ENCODE measurements at regions not wholly inside any gene's neighbourhood (a gene's known extent, or its start where the extent isn't known, plus 50 kb on each side); places are given as distances from the start of the nearest gene placed in this dataset.

GRCh38 chr10:111131168-111131799 is 54.5 kb downstream of the ADRA2A start:
- TF ChIP-seq CTCF (IDR thresholded peaks at IDR 0.05), result no peak
- DNase-seq, result no peak
- Histone ChIP-seq H3K4me3 (no peak overlapping the region), H3K4me1 (no peaks in the 10 kb centered on the region), H3K9me3 (no peaks in the 10 kb centered on the region), H3K27ac (no peak overlapping the region), H3K27me3 (peaks cover 0 to 4% of the 10 kb centered on the region in 2 donors), H3K36me3 (no peaks in the 10 kb centered on the region)
- ATAC-seq, result no peak
- intact Hi-C loops (cut with DNase I), result no loop called here

DNA sequence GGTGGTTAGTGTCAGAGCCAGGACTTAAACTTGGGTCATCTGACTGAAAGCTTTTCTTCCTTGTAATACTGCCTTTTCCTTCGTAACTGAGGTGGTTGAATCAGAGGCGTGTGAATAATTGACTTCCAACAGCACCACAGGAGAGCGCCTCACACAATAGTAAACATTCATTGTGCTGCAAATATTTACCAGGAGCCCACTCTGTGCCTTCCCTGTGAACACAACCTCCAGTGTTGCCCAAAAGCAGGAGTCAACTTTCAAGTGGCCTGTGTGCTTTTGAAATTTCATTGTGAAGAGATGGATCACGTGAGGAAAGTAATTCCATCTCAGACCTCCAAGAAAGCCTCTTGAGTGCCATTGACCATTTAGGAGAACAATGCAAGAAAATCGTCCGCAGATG is 60.2 kb downstream of the ADRA2A start:
- H3K36me3 ChIP-seq, result no peaks in the 10 kb centered on the region
- intact Hi-C loops (cut with DNase I), result no loop called here
- H3K27me3 ChIP-seq, result no peaks in the 10 kb centered on the region
- ATAC-seq (peak; percentile 69), DNase-seq (peak in 2 of 4 donors; percentile 5 to 24)
- no peaks in the 10 kb centered on the region for H3K9me3 ChIP-seq
- no peak overlapping the region for H3K27ac ChIP-seq
- no peaks in the 10 kb centered on the region for H3K4me1 ChIP-seq
- no peak overlapping the region for H3K4me3 ChIP-seq
- TF ChIP-seq CTCF (IDR thresholded peaks at IDR 0.05), result no peak

- Histone ChIP-seq H3K4me3 (no peak overlapping the region), H3K27me3 (no peaks in the 10 kb centered on the region), H3K36me3 (no peaks in the 10 kb centered on the region), H3K9me3 (no peaks in the 10 kb centered on the region), H3K27ac (no peak overlapping the region), H3K4me1 (no peaks in the 10 kb centered on the region)
- intact Hi-C loops (cut with DNase I), result no loop called here
- ATAC-seq, result peak; percentile 33
- no peak for DNase-seq
- TF ChIP-seq CTCF (IDR thresholded peaks at IDR 0.05), result no peak
These were observed 60.8 kb downstream of the ADRA2A start for GRCh38 chr10:111137587-111137986.

DNA sequence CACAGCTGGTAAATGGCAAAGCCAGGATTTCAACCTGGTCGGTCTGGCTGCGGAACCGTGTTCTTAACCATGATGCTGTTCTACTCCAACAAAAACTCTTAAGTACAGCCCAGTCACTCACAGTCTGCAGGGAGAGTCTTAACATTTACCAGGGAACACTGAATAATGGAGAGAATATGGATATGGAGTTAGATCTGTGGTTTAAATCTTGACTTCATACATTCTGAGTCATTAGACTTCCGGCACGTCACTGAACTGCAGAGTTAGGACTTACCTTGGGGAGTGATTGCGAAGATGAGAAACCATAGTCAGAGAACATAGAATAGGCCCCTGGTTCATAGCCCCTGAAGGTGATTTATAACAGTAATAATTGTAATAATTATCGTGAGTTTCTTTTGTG is 61.7 kb downstream of the ADRA2A start:
- ATAC-seq, result no peak
- H3K4me3 ChIP-seq, result no peak overlapping the region
- intact Hi-C loops (cut with DNase I), result no loop called here
- DNase-seq, result no peak
- no peak overlapping the region for H3K27ac ChIP-seq
- no peaks in the 10 kb centered on the region for H3K27me3 ChIP-seq
- no peaks in the 10 kb centered on the region for H3K36me3 ChIP-seq
- H3K9me3 ChIP-seq, result no peaks in the 10 kb centered on the region
- TF ChIP-seq CTCF (IDR thresholded peaks at IDR 0.05), result no peak
- no peaks in the 10 kb centered on the region for H3K4me1 ChIP-seq

DNA sequence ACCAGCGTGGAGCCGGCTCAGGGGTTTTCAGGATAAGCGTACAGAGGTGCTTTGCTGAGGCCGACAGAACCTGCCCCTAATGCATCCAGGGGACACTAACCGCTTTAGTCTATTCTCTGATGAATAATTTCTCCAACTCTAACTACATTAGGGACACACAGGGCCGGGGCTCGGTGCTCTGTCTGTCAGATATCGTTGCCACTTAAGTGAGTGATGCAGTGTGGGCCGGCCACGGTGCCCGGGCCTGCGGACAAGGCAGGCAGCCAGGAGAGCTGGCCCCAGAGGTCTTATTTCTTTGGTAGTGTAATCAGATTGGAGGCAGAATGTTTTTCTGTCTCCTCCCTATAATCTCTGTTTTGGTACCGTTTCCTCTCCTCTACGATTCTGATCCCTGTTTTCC is 62.7 kb downstream of the ADRA2A start:
- TF ChIP-seq CTCF (IDR thresholded peaks at IDR 0.05), result no peak
- Histone ChIP-seq H3K27ac (no peak overlapping the region), H3K4me3 (no peak overlapping the region), H3K27me3 (no peaks in the 10 kb centered on the region), H3K36me3 (no peaks in the 10 kb centered on the region), H3K9me3 (no peaks in the 10 kb centered on the region), H3K4me1 (no peaks in the 10 kb centered on the region)
- ATAC-seq, result no peak
- intact Hi-C loops (cut with DNase I), result no loop called here
- DNase-seq, result no peak
